LNCaP clone FGC (cell line): ENCODE measurements at regions not wholly inside any gene's neighbourhood (a gene's known extent, or its start where the extent isn't known, plus 50 kb on each side); places are given as distances from the start of the nearest gene placed in this dataset.

Experiments used
- DNase-seq: peaks from one replicate; pipeline ENCODE4 v3.0.0-alpha.2; 2011; ENCODE audit warnings: low read depth
- H3K4me3 ChIP-seq: 2 replicates; pipeline ENCODE4 v1.5.1; 2011; ENCODE audit warnings: mild to moderate bottlenecking, low read depth, low read length, control low read depth
- CTCF ChIP-seq: IDR thresholded peaks from 2 replicates; pipeline ENCODE4 v1.5.1; 2012; ENCODE audit warnings: mild to moderate bottlenecking; ENCODE audit not compliant: control insufficient read depth, insufficient read depth; ENCODE audit errors: extremely low read depth

- DNase-seq, result no peak
- TF ChIP-seq CTCF, result no peak
- no peak overlapping the region for H3K4me3 ChIP-seq
These were observed 330.4 kb upstream of the ESRRG start for GRCh38 chr1:217053676-217054075.

GRCh38 chr1:217052626-217053025, 329.4 kb upstream of the ESRRG start:
- TF ChIP-seq CTCF, result no peak
- no peak for DNase-seq
- H3K4me3 ChIP-seq, result no peak overlapping the region

DNA sequence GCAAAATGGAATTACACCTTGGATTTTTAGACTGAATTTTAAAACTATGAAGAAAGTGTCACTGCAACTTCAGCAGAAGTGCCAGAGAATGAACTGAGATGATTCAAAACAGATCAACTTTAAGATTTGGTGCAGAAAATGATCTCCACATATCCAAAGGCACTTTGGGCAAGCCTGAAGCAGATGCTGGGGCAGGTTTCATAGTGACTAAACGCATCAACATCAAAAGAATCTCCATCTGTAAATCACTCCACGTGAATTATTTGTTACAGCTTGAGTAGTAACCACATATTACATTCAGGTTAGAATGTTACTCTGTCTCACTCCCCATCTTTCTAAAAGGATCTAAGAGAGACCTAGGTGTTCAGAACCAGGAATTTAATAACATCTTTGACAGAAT, 329.0 kb upstream of the ESRRG start:
- no peak for DNase-seq
- no peak overlapping the region for H3K4me3 ChIP-seq
- no peak for TF ChIP-seq CTCF

GRCh38 chr1:217049721-217050120, 326.5 kb upstream of the ESRRG start:
- no peak for DNase-seq
- no peak for TF ChIP-seq CTCF
- no peak overlapping the region for H3K4me3 ChIP-seq

- no peak overlapping the region for H3K4me3 ChIP-seq
- DNase-seq, result no peak
- no peak for TF ChIP-seq CTCF
These were observed 325.9 kb upstream of the ESRRG start for GRCh38 chr1:217049081-217049480.

GRCh38 chr1:217048104-217048707, 325.0 kb upstream of the ESRRG start:
- TF ChIP-seq CTCF, result peak; percentile 22; the same call in 1 of the 2 replicates

GRCh38 chr1:217040711-217041455, 317.7 kb upstream of the ESRRG start:
- TF ChIP-seq CTCF, result no peak
- no peak overlapping the region for H3K4me3 ChIP-seq
- no peak for DNase-seq

More at GRCh38 chr1:217048104-217048707, 325.0 kb upstream of the ESRRG start:
- no peak overlapping the region for H3K4me3 ChIP-seq
- no peak for DNase-seq
